ENCODE measurements at regions not wholly inside any gene's neighbourhood (a gene's known extent, or its start where the extent isn't known, plus 50 kb on each side); places are given as distances from the start of the nearest gene placed in this dataset.

DNA sequence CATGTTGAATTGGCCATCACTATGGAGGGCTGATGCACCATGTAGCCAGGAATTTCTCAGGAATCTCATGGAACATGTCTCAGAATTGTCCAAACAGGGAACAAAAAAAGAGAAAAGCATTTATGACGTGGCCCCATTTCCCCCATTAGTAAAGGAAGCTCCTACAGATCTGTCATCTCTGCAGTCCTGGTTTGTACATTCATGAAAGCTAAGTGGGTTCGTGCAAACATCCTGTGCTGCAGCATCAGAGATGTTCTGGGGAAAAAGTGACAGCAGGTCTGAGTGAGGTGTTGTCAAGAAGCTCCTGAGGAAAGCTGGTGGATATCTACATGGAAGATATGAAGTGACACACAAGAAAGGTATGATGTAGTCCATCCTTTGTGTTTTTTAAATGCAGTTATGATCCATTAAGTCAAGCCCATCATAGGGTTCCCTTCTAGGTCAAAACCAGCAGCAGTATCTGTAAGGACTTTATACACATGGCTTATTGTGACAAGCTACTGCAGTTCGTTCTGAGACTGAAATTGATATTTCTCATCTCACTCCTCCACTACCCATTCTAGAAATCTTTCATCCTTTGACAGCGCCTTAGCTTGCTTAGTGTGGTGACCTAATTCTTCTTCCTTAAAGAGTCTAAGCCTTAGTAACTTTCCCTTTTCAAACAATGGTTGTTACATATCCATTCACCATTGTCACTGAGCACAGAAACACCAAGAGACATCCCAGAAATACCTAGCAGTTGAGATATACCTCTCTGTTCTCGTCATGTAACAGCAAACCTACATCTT, 200.0 kb upstream of the TCF21 start:
- no peak for DNase-seq (ENCODE audit: low read depth in 3 of 3, low spot score in 1 of 3)

- no peak for DNase-seq (ENCODE audit: low read depth in 3 of 3, low spot score in 1 of 3)
These were observed 199.1 kb upstream of the TCF21 start for GRCh38 chr6:133689863-133690262.

DNA sequence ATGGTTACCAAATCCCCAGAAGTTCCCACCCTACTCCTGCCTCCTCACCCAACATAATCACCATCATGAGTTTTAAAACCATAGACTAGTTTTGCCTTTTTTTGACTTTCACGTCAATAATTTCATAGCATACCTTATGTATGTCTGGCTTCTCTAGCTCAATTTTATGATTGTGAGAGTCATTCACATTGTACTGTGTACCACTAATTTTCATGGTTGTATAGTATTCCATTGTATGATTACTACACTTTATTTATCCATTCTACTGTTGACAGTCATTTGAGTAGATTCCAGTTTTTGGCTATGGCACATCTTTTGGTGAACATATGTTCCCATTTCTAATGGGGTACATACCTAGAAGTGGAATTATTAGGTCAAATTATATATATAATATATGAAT, 195.3 kb upstream of the TCF21 start:
- DNase-seq (ENCODE audit: low read depth in 3 of 3, low spot score in 1 of 3), result no peak

DNA sequence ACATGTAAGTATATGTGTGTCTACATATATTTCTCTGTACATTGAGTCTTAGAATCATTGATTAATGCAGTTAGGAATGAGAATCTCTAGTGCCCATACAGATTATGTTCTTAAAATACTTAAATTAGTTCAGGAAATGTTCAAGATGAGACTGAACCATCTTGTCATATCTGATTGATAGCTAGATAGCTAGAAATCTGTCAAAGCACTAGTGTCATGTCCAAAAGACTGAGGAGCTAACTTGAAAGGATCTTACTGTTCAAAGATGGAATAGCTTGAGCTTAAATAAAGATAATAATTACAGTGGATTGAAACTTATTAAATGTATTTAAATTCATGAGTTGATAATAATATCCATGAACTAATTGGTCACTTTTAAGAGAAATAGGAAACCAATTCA, 191.7 kb upstream of the TCF21 start:
- DNase-seq (ENCODE audit: low read depth in 3 of 3, low spot score in 1 of 3), result no peak

- no peak for DNase-seq (ENCODE audit: low read depth in 3 of 3, low spot score in 1 of 3)
These were observed 191.2 kb upstream of the TCF21 start for GRCh38 chr6:133697666-133698065.

- DNase-seq (ENCODE audit: low read depth in 3 of 3, low spot score in 1 of 3), result no peak
These were observed 190.6 kb upstream of the TCF21 start for GRCh38 chr6:133698272-133698671.

GRCh38 chr6:133699741-133700385, 189.1 kb upstream of the TCF21 start:
- DNase-seq (ENCODE audit: low read depth in 3 of 3, low spot score in 1 of 3), result no peak

- no peak for DNase-seq (ENCODE audit: low read depth in 3 of 3, low spot score in 1 of 3)
These were observed 187.1 kb upstream of the TCF21 start for GRCh38 chr6:133701633-133702331.

- no peak for DNase-seq (ENCODE audit: low read depth in 3 of 3, low spot score in 1 of 3)
These were observed 184.5 kb upstream of the TCF21 start for GRCh38 chr6:133704371-133704770.

DNA sequence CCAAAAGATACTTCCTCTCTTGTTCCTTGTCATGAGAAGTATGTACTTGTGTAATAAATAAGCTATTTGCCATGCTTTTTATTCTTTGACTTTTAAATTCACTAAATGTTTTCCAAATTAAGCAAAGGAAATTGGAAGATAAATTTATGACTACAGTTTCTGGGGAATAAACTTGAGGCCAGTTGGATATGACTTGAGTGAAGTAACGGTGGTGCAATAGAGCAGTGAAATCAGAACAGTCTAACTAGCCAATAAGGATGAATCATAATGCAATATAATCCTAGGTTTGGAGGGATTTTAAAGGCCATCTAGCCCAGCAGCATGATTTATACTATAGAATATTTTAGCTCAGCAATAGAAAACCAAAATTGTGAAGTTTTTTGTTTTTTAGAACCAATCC, 183.8 kb upstream of the TCF21 start:
- DNase-seq (ENCODE audit: low read depth in 3 of 3, low spot score in 1 of 3), result no peak

- no peak for DNase-seq (ENCODE audit: low read depth in 3 of 3, low spot score in 1 of 3)
These were observed 183.2 kb upstream of the TCF21 start for GRCh38 chr6:133705731-133706130.

DNA sequence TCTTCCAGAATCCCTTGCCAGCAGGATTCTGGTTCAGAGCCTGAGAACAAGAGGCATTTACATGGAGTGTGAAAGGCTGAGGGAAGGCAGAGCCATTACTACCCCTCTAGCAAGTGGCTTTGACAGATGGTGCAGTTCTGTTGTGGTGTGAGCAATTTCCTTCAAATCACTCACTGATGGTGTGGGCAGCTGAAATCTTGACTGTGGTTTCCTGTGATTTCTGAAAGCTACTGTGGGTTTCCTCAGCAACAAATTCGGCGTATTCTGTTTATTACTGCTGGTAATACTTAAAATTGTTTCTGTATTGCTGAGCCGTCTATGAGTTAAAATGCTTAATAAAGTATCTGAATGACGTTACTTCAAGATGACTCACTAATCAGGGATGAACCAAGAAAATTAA, 181.5 kb upstream of the TCF21 start:
- no peak for DNase-seq (ENCODE audit: low read depth in 3 of 3, low spot score in 1 of 3)

DNA sequence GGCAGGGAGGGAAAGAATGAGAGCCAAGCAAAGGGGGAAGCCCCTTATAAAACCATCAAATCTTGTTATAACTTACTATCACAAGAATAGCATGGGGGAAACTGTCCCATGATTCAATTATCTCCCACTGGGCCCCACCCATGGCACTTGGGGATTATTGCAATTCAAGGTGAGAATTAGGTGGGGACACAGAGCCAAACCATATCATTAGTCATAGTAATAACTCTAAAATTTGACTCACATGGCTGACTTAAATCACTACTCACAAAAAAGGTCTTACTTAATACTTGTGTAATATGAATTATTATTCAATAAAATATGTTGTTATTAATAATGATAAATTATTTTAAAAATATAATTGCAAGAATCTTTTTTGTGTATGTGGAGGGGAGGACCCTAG, 178.1 kb upstream of the TCF21 start:
- no peak for DNase-seq (ENCODE audit: low read depth in 3 of 3, low spot score in 1 of 3)

DNA sequence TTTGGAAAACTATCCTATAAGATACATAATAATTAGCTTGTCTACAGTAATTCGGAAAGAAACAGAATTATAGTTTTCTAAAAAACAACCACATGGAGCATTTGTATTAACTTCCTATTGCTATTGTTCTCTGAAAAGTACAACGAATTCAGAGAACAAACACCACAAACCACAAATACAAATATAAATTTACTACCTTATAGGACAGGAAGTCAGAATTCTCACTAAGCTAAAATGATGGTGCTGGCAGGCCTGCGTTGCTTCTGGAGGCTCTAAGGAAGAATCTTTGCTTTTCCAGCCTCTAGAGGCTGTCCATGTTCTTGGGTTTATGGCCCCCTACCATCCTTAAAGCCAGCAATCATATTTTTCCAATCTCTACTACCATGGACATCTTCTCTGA, 173.6 kb upstream of the TCF21 start:
- no peak for DNase-seq (ENCODE audit: low read depth in 3 of 3, low spot score in 1 of 3)

- no peak for DNase-seq (ENCODE audit: low read depth in 3 of 3, low spot score in 1 of 3)
These were observed 164.2 kb upstream of the TCF21 start for GRCh38 chr6:133724726-133725125.

- no peak for DNase-seq (ENCODE audit: low read depth in 3 of 3, low spot score in 1 of 3)
These were observed 162.7 kb upstream of the TCF21 start for GRCh38 chr6:133726188-133726587.

DNA sequence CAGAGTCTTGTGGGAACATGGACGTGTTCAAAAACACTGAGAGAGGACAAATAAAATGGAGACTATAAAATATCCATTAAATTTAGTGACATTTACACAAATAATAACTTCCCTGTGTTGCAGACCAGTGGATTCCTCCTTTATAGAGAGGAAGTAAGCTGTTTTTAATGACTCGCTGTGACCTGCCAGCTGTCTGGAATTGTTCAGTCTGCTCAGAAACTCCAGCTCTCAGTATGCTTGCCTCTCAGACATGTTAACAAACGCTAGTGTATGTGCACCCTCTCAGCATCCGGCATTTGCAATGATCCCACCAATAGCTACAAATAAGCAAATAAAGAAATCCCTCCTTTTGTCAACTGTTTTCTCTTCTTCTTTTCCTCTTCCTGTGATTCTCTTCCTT, 158.0 kb upstream of the TCF21 start:
- DNase-seq (ENCODE audit: low read depth in 3 of 3, low spot score in 1 of 3), result no peak

GRCh38 chr6:133740218-133740617, 148.7 kb upstream of the TCF21 start:
- no peak for DNase-seq (ENCODE audit: low read depth in 3 of 3, low spot score in 1 of 3)

GRCh38 chr6:133740816-133741215, 148.1 kb upstream of the TCF21 start:
- no peak for DNase-seq (ENCODE audit: low read depth in 3 of 3, low spot score in 1 of 3)

- DNase-seq (ENCODE audit: low read depth in 3 of 3, low spot score in 1 of 3), result no peak
These were observed 147.5 kb upstream of the TCF21 start for GRCh38 chr6:133741375-133741861.

GRCh38 chr6:133743621-133744020, 145.3 kb upstream of the TCF21 start:
- no peak for DNase-seq (ENCODE audit: low read depth in 3 of 3, low spot score in 1 of 3)

DNA sequence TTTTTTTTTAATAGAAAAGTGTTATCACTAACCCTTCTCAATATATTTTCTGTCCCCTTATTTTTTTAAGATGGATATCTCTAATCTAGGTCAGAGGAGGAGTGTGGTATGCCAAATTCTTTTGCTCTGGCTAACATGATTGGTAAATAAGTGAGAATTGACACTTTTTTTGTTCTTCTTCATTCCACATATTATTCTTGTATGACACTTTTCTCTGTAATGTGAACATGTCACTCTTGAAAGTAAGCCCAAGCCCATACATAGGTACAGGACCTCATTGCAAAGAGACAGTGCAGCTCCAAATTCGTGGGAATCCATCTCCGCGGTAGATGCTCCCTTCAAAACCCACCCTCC, 142.5 kb upstream of the TCF21 start:
- no peak for DNase-seq (ENCODE audit: low read depth in 3 of 3, low spot score in 1 of 3)
